GM23338 (cell line): ENCODE measurements at regions not wholly inside any gene's neighbourhood (a gene's known extent, or its start where the extent isn't known, plus 50 kb on each side); places are given as distances from the start of the nearest gene placed in this dataset.

ENCODE experiments used
- ATAC-seq: fragments of 200-7000 bp; cut with Tn5 transposase; 3 replicates; pipeline ENCODE4 v1.9.1; 2020
- DNase-seq: peaks from one replicate; pipeline ENCODE4 v3.0.0-alpha.2; 2015; ENCODE audit warnings: low spot score
- H2AFZ ChIP-seq: fragments of 200-600 bp; sonication (generic); 2 replicates; pipeline ENCODE4 v1.8.0; 2016; ENCODE audit warnings: antibody characterized with exemption, mild to moderate bottlenecking, moderate library complexity
- H3F3A ChIP-seq: fragments of 200-600 bp; sonication (generic); replicated peaks from 2 replicates; pipeline ENCODE4 v1.8.0; 2017; ENCODE audit warnings: antibody characterized with exemption, mixed run types, low read depth
- H3K27ac ChIP-seq: fragments of 200-600 bp; sonication (generic); 2 replicates; pipeline ENCODE4 v1.6.1; 2016; ENCODE audit warnings: low read depth
- H3K27me3 ChIP-seq: fragments of 200-600 bp; sonication (generic); 2 replicates; pipeline ENCODE4 v1.8.0; 2016; ENCODE audit warnings: mild to moderate bottlenecking, mixed run types, moderate library complexity; ENCODE audit not compliant: insufficient read depth
- H3K36me3 ChIP-seq: fragments of 200-600 bp; sonication (generic); 2 replicates; pipeline ENCODE4 v1.8.0; 2016; ENCODE audit warnings: mild to moderate bottlenecking; ENCODE audit not compliant: insufficient read depth
- H3K4me1 ChIP-seq: fragments of 200-600 bp; sonication (generic); 2 replicates; pipeline ENCODE4 v1.8.0; 2016; ENCODE audit warnings: mild to moderate bottlenecking, moderate library complexity; ENCODE audit not compliant: insufficient read depth
- H3K4me2 ChIP-seq: fragments of 200-600 bp; sonication (generic); 2 replicates; pipeline ENCODE4 v1.7.1; 2017; ENCODE audit warnings: mixed run types
- H3K4me3 ChIP-seq: fragments of 200-600 bp; sonication (generic); 2 replicates; pipeline ENCODE4 v1.6.1; 2016; ENCODE audit warnings: mixed run types
- H3K79me2 ChIP-seq: fragments of 200-600 bp; sonication (generic); replicated peaks from 2 replicates; pipeline ENCODE4 v1.8.0; 2017; ENCODE audit warnings: mild to moderate bottlenecking; ENCODE audit not compliant: insufficient read depth
- H3K9me2 ChIP-seq: fragments of 200-600 bp; sonication (generic); 2 replicates; pipeline ENCODE4 v1.8.0; 2017; ENCODE audit not compliant: insufficient read depth
- H4K20me1 ChIP-seq: fragments of 200-600 bp; sonication (generic); replicated peaks from 2 replicates; pipeline ENCODE4 v1.8.0; 2017; ENCODE audit warnings: mild to moderate bottlenecking; ENCODE audit not compliant: insufficient read depth
- H3K27ac Mint-ChIP-seq: 2 replicates; pipeline ENCODE4 v1.8.0; 2020; ENCODE audit warnings: inconsistent platforms, mild to moderate bottlenecking, moderate library complexity, mixed read lengths
- H3K27me3 Mint-ChIP-seq: 3 replicates; pipeline ENCODE4 v1.8.0; 2022; ENCODE audit warnings: low read depth, mild to moderate bottlenecking, moderate library complexity, mixed read lengths, inconsistent platforms; ENCODE audit not compliant: insufficient read depth, poor library complexity
- H3K36me3 Mint-ChIP-seq: 3 replicates; pipeline ENCODE4 v1.8.0; 2021; ENCODE audit warnings: low read depth, mild to moderate bottlenecking, inconsistent platforms, moderate library complexity, mixed read lengths
- H3K4me1 Mint-ChIP-seq: 3 replicates; pipeline ENCODE4 v1.8.0; 2020; ENCODE audit warnings: mild to moderate bottlenecking, inconsistent platforms, mixed read lengths
- H3K4me3 Mint-ChIP-seq: 3 replicates; pipeline ENCODE4 v1.8.0; 2021; ENCODE audit warnings: moderate library complexity, mild to moderate bottlenecking, inconsistent platforms, mixed read lengths
- H3K9me3 Mint-ChIP-seq: 3 replicates; pipeline ENCODE4 v1.8.0; 2020; ENCODE audit warnings: moderate library complexity, mild to moderate bottlenecking, inconsistent platforms, mixed read lengths
- CREB1 ChIP-seq: fragments of 250-450 bp; sonication (Bioruptor Pico); IDR thresholded peaks from 2 replicates; pipeline ENCODE4 v1.5.0; 2020; ENCODE audit warnings: low read depth, mild to moderate bottlenecking, moderate library complexity
- CTCF ChIP-seq, 2 experiments: fragments of 200-600 bp in 1 of 2; sonication (generic) in 1 of 2; conservative IDR thresholded peaks; 2 replicates each; pipeline versions ENCODE4 v1.5.1 to v1.6.1; 2016 to 2017; ENCODE audit warnings: antibody characterized with exemption in 2 of 2, low read depth in 2 of 2, mild to moderate bottlenecking in 2 of 2, moderate library complexity in 1 of 2
- ETS1 ChIP-seq: IDR thresholded peaks from 2 replicates; pipeline ENCODE4 v1.6.1; 2016; ENCODE audit warnings: antibody characterized with exemption
- EZH2 ChIP-seq: fragments of 200-600 bp; sonication (generic); IDR thresholded peaks from one replicate; pipeline ENCODE4 v1.8.0; 2017; ENCODE audit warnings: antibody characterized with exemption, mild to moderate bottlenecking, low read depth; ENCODE audit not compliant: unreplicated experiment
- EZH2phosphoT487 ChIP-seq: fragments of 200-600 bp; sonication (generic); IDR thresholded peaks from one replicate; pipeline ENCODE4 v1.8.1; 2018; ENCODE audit warnings: antibody characterized with exemption; ENCODE audit not compliant: unreplicated experiment
- JUNB ChIP-seq: IDR thresholded peaks from one replicate; pipeline ENCODE4 v1.6.1; 2016; ENCODE audit warnings: antibody characterized with exemption; ENCODE audit not compliant: unreplicated experiment
- NANOG ChIP-seq: IDR thresholded peaks from 2 replicates; pipeline ENCODE4 v1.6.1; 2016; ENCODE audit warnings: antibody characterized with exemption, borderline replicate concordance
- POLR2AphosphoS5 ChIP-seq: IDR thresholded peaks from 2 replicates; pipeline ENCODE4 v1.6.1; 2016; ENCODE audit warnings: antibody characterized with exemption, low read depth
- REST ChIP-seq: IDR thresholded peaks from one replicate; pipeline ENCODE4 v1.6.1; 2018; ENCODE audit warnings: antibody characterized with exemption; ENCODE audit not compliant: unreplicated experiment
- STAT1 ChIP-seq: IDR thresholded peaks from one replicate; pipeline ENCODE4 v1.6.1; 2016; ENCODE audit warnings: antibody characterized with exemption; ENCODE audit not compliant: unreplicated experiment
- ZNF114 ChIP-seq: fragments of 250-450 bp; sonication (Bioruptor Pico); IDR thresholded peaks from 2 replicates; pipeline ENCODE4 v1.5.0; 2020; ENCODE audit warnings: mild to moderate bottlenecking, moderate library complexity
- ZNF331 ChIP-seq: fragments of 250-450 bp; sonication (Bioruptor Pico); IDR thresholded peaks from 2 replicates; pipeline ENCODE4 v1.5.0; 2020; ENCODE audit warnings: low read depth, mild to moderate bottlenecking, moderate library complexity

- TF ChIP-seq REST (no peak), ZNF114 (no peak), STAT1 (no peak), POLR2AphosphoS5 (no peak), EZH2phosphoT487 (no peak), EZH2 (no peak)
Measured at GRCh38 chr17:12522743-12523183, 142.9 kb upstream of the MYOCD start (continued).

- no peak overlapping the region for H3K4me3 ChIP-seq
- no peaks in the 10 kb centered on the region for H3K36me3 ChIP-seq
- peak overlapping the region; percentile 90 for H2AFZ ChIP-seq
- Mint-ChIP-seq H3K27me3 (no peaks in the 10 kb centered on the region), H3K9me3 (no peaks in the 10 kb centered on the region), H3K27ac (no peak overlapping the region), H3K4me1 (peaks cover 10% of the 10 kb centered on the region; the same call in 2 of the 3 replicates), H3K36me3 (no peaks in the 10 kb centered on the region), H3K4me3 (no peak overlapping the region)
- H3K9me2 ChIP-seq = no peaks in the 10 kb centered on the region
- 0 out of 2 replicates have a peak overlapping the region, but pooled peaks have one; percentile 6 for H3K4me2 ChIP-seq
- no peaks in the 10 kb centered on the region for H4K20me1 ChIP-seq
- no peaks in the 10 kb centered on the region for H3K27me3 ChIP-seq
- no peak for ATAC-seq
- no peaks in the 10 kb centered on the region for H3K79me2 ChIP-seq
- H3K4me1 ChIP-seq = 0 out of 2 replicates have a peak, but pooled peaks cover 6% of the 10 kb centered on the region
- H3K27ac ChIP-seq = no peak overlapping the region
- no peak for DNase-seq
- H3F3A ChIP-seq = no peaks in the 10 kb centered on the region
- TF ChIP-seq ZNF114 = no peak
- no peak for TF ChIP-seq JUNB
- TF ChIP-seq NANOG = no peak
- TF ChIP-seq CREB1 (CRISPR knock-in tag) = no peak
- TF ChIP-seq EZH2 = no peak
- no peak for TF ChIP-seq REST
- TF ChIP-seq ZNF331 (CRISPR knock-in tag) = no peak
- no peak for TF ChIP-seq EZH2phosphoT487
- no peak for TF ChIP-seq CTCF (conservative IDR thresholded peaks at IDR 0.05; ENCODE audit: low read depth in 2 of 2)
- TF ChIP-seq ETS1 = no peak
Measured at GRCh38 chr17:12523244-12523643, 142.4 kb upstream of the MYOCD start.
